ENCODE measurements at regions not wholly inside any gene's neighbourhood (a gene's known extent, or its start where the extent isn't known, plus 50 kb on each side); places are given as distances from the start of the nearest gene placed in this dataset.

GRCh38 chr13:109939838-109940237, 153.5 kb upstream of the IRS2 start:
- intact Hi-C loops (cut with micrococcal nuclease) (no loop called here), in situ Hi-C loops (cut with MboI) (no loop called here)
- ChIA-PET CTCF (ENCODE audit: low intra/inter-chr PET ratio) (no interaction called here), POLR2A (no interaction called here)
- DNase-seq (ENCODE audit: extremely low read depth in 1 of 4, low spot score in 3 of 4) (no peak), ATAC-seq (no peak), FAIRE-seq (no peak)
- Histone ChIP-seq H3K9ac (ENCODE audit: insufficient read depth in 1 of 2, low read depth in 2 of 2, low read length in 2 of 2) (no peak overlapping the region), H3K4me1 (replicated peaks in 1 of 2; ENCODE audit: control insufficient read depth in 2 of 2, insufficient read depth in 2 of 2, low read length in 2 of 2) (no peaks in the 10 kb centered on the region), H3K4me2 (ENCODE audit: insufficient read depth, low read length) (no peak overlapping the region), H3K4me3 (no peak overlapping the region), H3K36me3 (ENCODE audit: control insufficient read depth, insufficient read depth, low read length) (no peaks in the 10 kb centered on the region), H4K20me1 (replicated peaks; ENCODE audit: control insufficient read depth, insufficient read depth, low read length) (no peaks in the 10 kb centered on the region), H3K79me2 (ENCODE audit: control insufficient read depth, insufficient read depth, low read length) (no peaks in the 10 kb centered on the region), H3K27ac (ENCODE audit: extremely low read depth, low read depth, low read length) (no peak overlapping the region), H2AFZ (ENCODE audit: low read depth, low read length) (no peak overlapping the region), H3K9me1 (ENCODE audit: control insufficient read depth, insufficient read depth, low read length) (no peaks in the 10 kb centered on the region), H3K27me3 (ENCODE audit: control insufficient read depth in 2 of 2, insufficient read depth in 2 of 2, low read length in 2 of 2) (peaks cover 0 to 5% of the 10 kb centered on the region in 2 experiments; a peak in 3 of 5 replicates), H3K9me3 (replicated peaks; ENCODE audit: control insufficient read depth, insufficient read depth, low read depth, low read length) (no peaks in the 10 kb centered on the region)
- BruUV-seq (replicated peaks): no TSS peak
- WGBS (ENCODE audit: insufficient coverage, low coverage, missing lambda C conversion rate): 2% methylated on average over 9 of the region's 10 CpGs
- no peak for TF ChIP-seq IRF9 (tag; IDR thresholded peaks at IDR 0.05)
- no peak for TF ChIP-seq CHD1 (IDR thresholded peaks at IDR 0.05; ENCODE audit: low read length)
- TF ChIP-seq POLR2AphosphoS5 (IDR thresholded peaks at IDR 0.05; ENCODE audit: control insufficient read depth, insufficient read depth, low read depth, low read length): no peak
- no peak for TF ChIP-seq ZNF561 (CRISPR knock-in tag; conservative IDR thresholded peaks at IDR 0.05)
- no peak for TF ChIP-seq RNF219 (CRISPR knock-in tag; IDR thresholded peaks at IDR 0.05)
- TF ChIP-seq HEY1 (CRISPR knock-in tag; IDR thresholded peaks at IDR 0.05; ENCODE audit: borderline replicate concordance): no peak
- no peak for TF ChIP-seq HNRNPUL1 (IDR thresholded peaks at IDR 0.05; ENCODE audit: low read length)
- TF ChIP-seq HOMEZ (CRISPR knock-in tag; IDR thresholded peaks at IDR 0.05): no peak
- no peak for TF ChIP-seq ATF7 (IDR thresholded peaks at IDR 0.05)
